Activated CD4-positive, alpha-beta memory T cell treated with anti-CD3 and anti-CD28 coated beads for 36 hours (primary cell): ENCODE measurements at regions not wholly inside any gene's neighbourhood (a gene's known extent, or its start where the extent isn't known, plus 50 kb on each side); places are given as distances from the start of the nearest gene placed in this dataset.

Source experiments
- CTCF ChIA-PET: fragments of 350-600 bp; sonication (Branson Sonifier 250); formaldehyde crosslinking; loops from one replicate; lab custom pipeline; 2021; ENCODE audit warnings: antibody characterized with exemption, inconsistent platforms; lab: Charles Lee
- POLR2A ChIA-PET: fragments of 350-600 bp; sonication (Branson Sonifier 250); formaldehyde crosslinking; loops from one replicate; lab custom pipeline; 2021; ENCODE audit warnings: antibody characterized with exemption; lab: Charles Lee
- DNase-seq: peaks from one replicate; pipeline ENCODE4 v3.0.0-alpha.2; 2020
- H3K27ac Mint-ChIP-seq: one replicate; pipeline ENCODE4 v1.8.0; 2021; ENCODE audit warnings: mixed read lengths
- H3K27me3 Mint-ChIP-seq: one replicate; pipeline ENCODE4 v1.8.0; 2021; ENCODE audit warnings: mixed read lengths
- H3K36me3 Mint-ChIP-seq: one replicate; pipeline ENCODE4 v1.8.0; 2021; ENCODE audit warnings: mixed read lengths
- H3K4me1 Mint-ChIP-seq: one replicate; pipeline ENCODE4 v1.8.0; 2021; ENCODE audit warnings: low read depth, mixed read lengths
- H3K4me3 Mint-ChIP-seq: one replicate; pipeline ENCODE4 v1.8.0; 2021; ENCODE audit warnings: mild to moderate bottlenecking, mixed read lengths
- H3K9me3 Mint-ChIP-seq: one replicate; pipeline ENCODE4 v1.8.0; 2021; ENCODE audit warnings: mixed read lengths
- intact Hi-C: fragments of 100-400 bp; cut with micrococcal nuclease; formaldehyde crosslinking; loops from one replicate; pipeline ENCODE4 v1.15.1; 2023

GRCh38 chr7:153852261-153852660 is 199.9 kb upstream of the DPP6 start:
- no peak overlapping the region for H3K4me3 Mint-ChIP-seq
- DNase-seq, result no peak
- H3K36me3 Mint-ChIP-seq, result no peaks in the 10 kb centered on the region
- H3K27ac Mint-ChIP-seq, result no peak overlapping the region
- peaks cover 3% of the 10 kb centered on the region for H3K9me3 Mint-ChIP-seq
- H3K4me1 Mint-ChIP-seq, result no peaks in the 10 kb centered on the region
- H3K27me3 Mint-ChIP-seq, result no peaks in the 10 kb centered on the region
- intact Hi-C loops, result no loop called here
- ChIA-PET POLR2A (no interaction called here), CTCF (no interaction called here)

DNA sequence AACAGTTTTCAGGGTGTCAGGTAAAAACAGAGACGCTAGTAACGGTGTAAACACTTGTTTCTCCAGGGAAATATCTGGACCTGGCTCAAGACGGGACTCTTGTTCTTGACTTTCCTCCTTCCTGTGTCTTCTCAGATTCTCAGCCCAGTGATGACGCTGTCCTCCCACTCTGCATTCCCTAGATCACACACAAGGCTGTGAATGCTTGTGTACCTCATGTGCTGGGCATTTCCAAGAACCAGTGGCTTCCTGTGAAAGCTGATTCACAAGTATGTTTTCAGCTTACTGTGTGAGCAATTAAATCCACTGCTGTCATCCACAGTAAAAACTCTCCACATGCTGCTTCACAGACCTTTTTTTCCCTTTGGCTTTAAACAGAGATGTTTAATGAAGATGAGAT is 193.8 kb upstream of the DPP6 start:
- no peak overlapping the region for H3K27ac Mint-ChIP-seq
- DNase-seq, result no peak
- no peak overlapping the region for H3K4me3 Mint-ChIP-seq
- ChIA-PET POLR2A (no interaction called here), CTCF (no interaction called here)
- H3K4me1 Mint-ChIP-seq, result no peaks in the 10 kb centered on the region
- H3K36me3 Mint-ChIP-seq, result no peaks in the 10 kb centered on the region
- no peaks in the 10 kb centered on the region for H3K27me3 Mint-ChIP-seq
- intact Hi-C loops, result no loop called here
- H3K9me3 Mint-ChIP-seq, result peaks cover 3% of the 10 kb centered on the region

DNA sequence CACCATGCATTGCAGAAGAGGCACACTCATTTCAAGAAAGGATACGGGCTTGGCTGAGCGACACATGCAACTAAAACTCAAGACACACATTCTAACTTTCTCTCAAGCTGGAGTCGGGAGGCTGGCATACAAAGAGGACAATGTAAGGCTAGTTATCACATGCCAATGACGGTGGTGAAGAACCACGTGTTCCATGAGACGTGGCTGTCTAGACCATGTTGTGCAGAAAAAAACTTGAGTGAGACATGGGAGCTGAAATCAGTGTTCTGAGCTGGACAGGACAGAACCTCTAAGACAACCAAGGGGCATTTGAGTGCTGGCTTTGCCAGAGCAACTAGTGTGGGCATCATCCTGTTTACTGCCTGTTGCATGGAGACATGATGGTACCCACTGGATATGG is 193.0 kb upstream of the DPP6 start:
- H3K4me1 Mint-ChIP-seq, result no peaks in the 10 kb centered on the region
- POLR2A ChIA-PET, result no interaction called here
- H3K4me3 Mint-ChIP-seq, result no peak overlapping the region
- H3K27me3 Mint-ChIP-seq, result no peaks in the 10 kb centered on the region
- CTCF ChIA-PET, result no interaction called here
- H3K36me3 Mint-ChIP-seq, result no peaks in the 10 kb centered on the region
- DNase-seq, result no peak
- H3K9me3 Mint-ChIP-seq, result peaks cover 9% of the 10 kb centered on the region
- H3K27ac Mint-ChIP-seq, result no peak overlapping the region
- intact Hi-C loops, result no loop called here

- no peak for DNase-seq
- POLR2A ChIA-PET, result no interaction called here
- H3K27ac Mint-ChIP-seq, result no peak overlapping the region
- intact Hi-C loops, result no loop called here
- H3K27me3 Mint-ChIP-seq, result peaks cover 28% of the 10 kb centered on the region
- peaks cover 4% of the 10 kb centered on the region for H3K36me3 Mint-ChIP-seq
- H3K4me3 Mint-ChIP-seq, result no peak overlapping the region
- H3K9me3 Mint-ChIP-seq, result peaks cover 2% of the 10 kb centered on the region
- H3K4me1 Mint-ChIP-seq, result no peaks in the 10 kb centered on the region
- CTCF ChIA-PET, result no interaction called here
Observed at GRCh38 chr7:153886506-153887441, 165.4 kb upstream of the DPP6 start.

GRCh38 chr7:153887749-153888569 is 164.2 kb upstream of the DPP6 start:
- CTCF ChIA-PET, result no interaction called here
- POLR2A ChIA-PET, result no interaction called here

GRCh38 chr7:153891990-153892389 is 160.2 kb upstream of the DPP6 start:
- intact Hi-C loops, result no loop called here
- Mint-ChIP-seq H3K36me3 (peaks cover 2% of the 10 kb centered on the region), H3K27ac (no peak overlapping the region), H3K4me3 (no peak overlapping the region), H3K9me3 (peaks cover 7% of the 10 kb centered on the region), H3K4me1 (no peaks in the 10 kb centered on the region), H3K27me3 (peaks cover 16% of the 10 kb centered on the region)
- POLR2A ChIA-PET, result interaction anchor here (0.5 kb wide), 1 partner anchor 442 kb away, joined by 3 read pairs; no protein-coding TSS in a partner anchor
- CTCF ChIA-PET, result no interaction called here
- no peak for DNase-seq

More at GRCh38 chr7:153887749-153888569, 164.2 kb upstream of the DPP6 start:
- no peak for DNase-seq
- H3K27ac Mint-ChIP-seq, result no peak overlapping the region
- peaks cover 4% of the 10 kb centered on the region for H3K36me3 Mint-ChIP-seq
- no peak overlapping the region for H3K4me3 Mint-ChIP-seq
- intact Hi-C loops, result no loop called here
- peaks cover 28% of the 10 kb centered on the region for H3K27me3 Mint-ChIP-seq
- peaks cover 2% of the 10 kb centered on the region for H3K9me3 Mint-ChIP-seq
- H3K4me1 Mint-ChIP-seq, result no peaks in the 10 kb centered on the region

DNA sequence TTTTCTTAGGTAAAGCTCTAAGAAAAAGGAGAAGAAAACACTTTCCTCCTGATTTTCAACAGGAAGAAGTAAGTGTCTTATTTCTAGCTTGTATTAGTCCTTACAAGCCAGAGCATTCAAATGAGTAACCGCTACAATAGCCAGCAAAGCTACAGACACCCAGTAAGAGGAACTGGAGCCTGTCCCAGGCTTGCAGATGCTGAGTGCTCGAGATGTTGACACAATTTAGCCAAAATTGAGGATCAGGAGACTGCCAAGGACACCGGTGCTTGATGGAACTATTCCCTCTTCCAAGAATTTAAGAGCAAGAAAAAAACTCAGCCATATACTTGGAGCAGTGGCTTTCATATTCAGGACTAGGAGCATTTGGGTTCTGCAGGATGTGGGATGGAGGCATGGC is 149.3 kb upstream of the DPP6 start:
- no peaks in the 10 kb centered on the region for H3K4me1 Mint-ChIP-seq
- ChIA-PET CTCF (no interaction called here), POLR2A (no interaction called here)

DNA sequence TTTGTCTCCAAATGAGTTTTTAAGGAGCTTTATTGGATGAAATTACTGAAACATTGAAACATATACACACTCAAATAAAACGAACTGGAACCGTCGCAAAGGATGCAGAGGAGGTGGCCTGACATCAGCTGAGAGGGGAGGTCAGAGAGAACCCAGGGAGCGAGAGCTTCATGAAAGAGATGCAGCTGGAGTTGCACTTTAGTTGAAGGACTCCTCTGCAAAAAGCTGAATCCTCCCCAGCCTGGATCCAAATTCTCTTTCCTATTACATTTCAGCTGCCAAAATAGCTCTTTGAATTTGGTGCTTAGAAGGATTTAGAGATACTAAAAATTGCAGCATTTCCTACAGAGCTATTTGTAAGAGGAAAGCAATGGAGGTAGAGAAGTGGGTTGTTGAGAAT is 140.0 kb upstream of the DPP6 start:
- H3K27me3 Mint-ChIP-seq, result no peaks in the 10 kb centered on the region
- H3K4me1 Mint-ChIP-seq, result no peaks in the 10 kb centered on the region

More for the DNA sequence above, 149.3 kb upstream of the DPP6 start:
- Mint-ChIP-seq H3K27me3 (no peaks in the 10 kb centered on the region), H3K27ac (no peak overlapping the region), H3K36me3 (no peaks in the 10 kb centered on the region), H3K9me3 (peaks cover 4% of the 10 kb centered on the region), H3K4me3 (no peak overlapping the region)
- intact Hi-C loops, result no loop called here
- DNase-seq, result no peak

GRCh38 chr7:153920126-153920525 is 132.1 kb upstream of the DPP6 start:
- H3K27ac Mint-ChIP-seq, result no peak overlapping the region
- ChIA-PET CTCF (no interaction called here), POLR2A (no interaction called here)
- H3K4me1 Mint-ChIP-seq, result no peaks in the 10 kb centered on the region
- H3K4me3 Mint-ChIP-seq, result no peak overlapping the region
- intact Hi-C loops, result no loop called here
- no peaks in the 10 kb centered on the region for H3K36me3 Mint-ChIP-seq
- no peaks in the 10 kb centered on the region for H3K27me3 Mint-ChIP-seq
- peaks cover 3% of the 10 kb centered on the region for H3K9me3 Mint-ChIP-seq
- DNase-seq, result no peak

More for the DNA sequence above, 140.0 kb upstream of the DPP6 start:
- Mint-ChIP-seq H3K4me3 (no peak overlapping the region), H3K27ac (no peak overlapping the region), H3K36me3 (no peaks in the 10 kb centered on the region), H3K9me3 (peaks cover 2% of the 10 kb centered on the region)
- intact Hi-C loops, result no loop called here
- DNase-seq, result no peak
- ChIA-PET POLR2A (no interaction called here), CTCF (interaction anchor here (0.7 kb wide), 1 partner anchor 17 kb away, joined by 4 read pairs; no protein-coding TSS in a partner anchor)

DNA sequence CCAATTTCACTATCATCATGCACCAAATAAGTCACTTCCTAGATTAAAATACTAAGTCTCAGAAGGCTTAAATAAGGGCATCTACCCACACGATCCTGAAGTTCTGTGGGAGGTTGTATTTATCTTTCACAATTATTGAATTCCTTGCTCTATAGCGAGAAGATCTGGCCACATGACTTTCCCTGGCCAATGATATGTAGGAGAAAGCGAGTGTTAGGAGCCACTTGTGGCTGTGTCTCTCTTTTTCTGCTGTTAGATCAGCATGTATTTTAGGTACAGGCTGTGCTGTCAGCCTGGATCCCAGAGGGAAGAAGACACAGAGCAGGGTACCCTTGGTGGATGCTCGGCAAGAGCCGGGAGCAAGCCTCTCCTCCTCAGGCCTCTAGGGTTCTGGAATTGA is 131.3 kb upstream of the DPP6 start:
- POLR2A ChIA-PET, result no interaction called here
- no peaks in the 10 kb centered on the region for H3K27me3 Mint-ChIP-seq
- no peaks in the 10 kb centered on the region for H3K36me3 Mint-ChIP-seq
- H3K4me1 Mint-ChIP-seq, result no peaks in the 10 kb centered on the region
- no peak for DNase-seq
- H3K4me3 Mint-ChIP-seq, result no peak overlapping the region
- intact Hi-C loops, result no loop called here
- CTCF ChIA-PET, result no interaction called here
- H3K27ac Mint-ChIP-seq, result no peak overlapping the region
- H3K9me3 Mint-ChIP-seq, result peaks cover 4% of the 10 kb centered on the region

DNA sequence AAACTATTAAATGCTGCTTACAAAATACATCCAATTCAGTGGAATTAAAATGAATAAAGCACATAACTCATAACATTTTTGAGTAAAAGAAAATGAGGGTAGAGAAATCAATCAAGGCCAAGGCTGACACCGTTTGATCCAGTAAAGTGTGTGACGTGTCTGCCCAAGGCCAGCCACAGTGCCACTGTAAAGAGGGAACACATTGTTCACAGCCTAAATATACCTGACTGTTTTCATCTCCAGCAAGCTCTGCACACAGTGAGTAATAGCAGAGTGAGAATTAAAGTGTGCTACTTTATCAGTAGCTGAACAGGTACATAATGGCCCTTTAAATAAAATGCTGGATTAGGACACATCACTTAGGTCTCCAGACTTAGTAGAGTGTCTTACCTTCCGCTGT is 130.8 kb upstream of the DPP6 start:
- no peak for DNase-seq
- Mint-ChIP-seq H3K4me3 (no peak overlapping the region), H3K27ac (no peak overlapping the region), H3K9me3 (peaks cover 4% of the 10 kb centered on the region), H3K27me3 (no peaks in the 10 kb centered on the region), H3K36me3 (no peaks in the 10 kb centered on the region), H3K4me1 (no peaks in the 10 kb centered on the region)
- intact Hi-C loops, result no loop called here
- ChIA-PET POLR2A (no interaction called here), CTCF (no interaction called here)

GRCh38 chr7:153930696-153931095 is 121.5 kb upstream of the DPP6 start:
- Mint-ChIP-seq H3K4me3 (no peak overlapping the region), H3K27ac (no peak overlapping the region), H3K36me3 (no peaks in the 10 kb centered on the region), H3K27me3 (no peaks in the 10 kb centered on the region), H3K9me3 (peaks cover 3% of the 10 kb centered on the region), H3K4me1 (no peaks in the 10 kb centered on the region)
- intact Hi-C loops, result no loop called here
- CTCF ChIA-PET, result no interaction called here
- DNase-seq, result no peak
- POLR2A ChIA-PET, result no interaction called here
